GM13977 (cell line): ENCODE measurements at regions not wholly inside any gene's neighbourhood (a gene's known extent, or its start where the extent isn't known, plus 50 kb on each side); places are given as distances from the start of the nearest gene placed in this dataset.

ENCODE experiments used
- DNase-seq: peaks from one replicate; pipeline ENCODE4 v3.0.0; 2012; ENCODE audit warnings: low spot score
- CTCF ChIP-seq: IDR thresholded peaks from 2 replicates; pipeline ENCODE4 v1.5.1; 2012; ENCODE audit warnings: mild to moderate bottlenecking, control low read depth; ENCODE audit not compliant: insufficient read depth; ENCODE audit errors: extremely low read depth, missing control alignments
- in situ Hi-C: fragments of 300-500 bp; cut with MboI; formaldehyde crosslinking; loops from one replicate; pipeline ENCODE4 v1.12.0; 2022; ENCODE audit warnings: low sequenced_read_pairs, low pct_unique_long_range_greater_than_20kb, mixed read lengths, inconsistent platforms; ENCODE audit not compliant: unreplicated experiment

GRCh38 chr20:39233755-39234154 is 271.6 kb downstream of the DHX35 start:
- in situ Hi-C loops, result no loop called here
- no peak for TF ChIP-seq CTCF

GRCh38 chr20:39227416-39227815 is 265.3 kb downstream of the DHX35 start:
- in situ Hi-C loops, result no loop called here
- no peak for TF ChIP-seq CTCF
- DNase-seq, result no peak

More at GRCh38 chr20:39233755-39234154, 271.6 kb downstream of the DHX35 start:
- DNase-seq, result no peak

- in situ Hi-C loops, result no loop called here
- no peak for TF ChIP-seq CTCF
- no peak for DNase-seq
These were observed 263.8 kb downstream of the DHX35 start for GRCh38 chr20:39225978-39226377.

GRCh38 chr20:39225536-39225935 is 263.4 kb downstream of the DHX35 start:
- in situ Hi-C loops, result no loop called here
- TF ChIP-seq CTCF, result no peak

GRCh38 chr20:39222101-39222500 is 260.0 kb downstream of the DHX35 start:
- in situ Hi-C loops, result no loop called here
- no peak for TF ChIP-seq CTCF
- DNase-seq, result no peak

More at GRCh38 chr20:39225536-39225935, 263.4 kb downstream of the DHX35 start:
- DNase-seq, result no peak

- in situ Hi-C loops, result no loop called here
- TF ChIP-seq CTCF, result no peak
- no peak for DNase-seq
These were observed 254.1 kb downstream of the DHX35 start for GRCh38 chr20:39216195-39216594.

GRCh38 chr20:39214828-39215227 is 252.7 kb downstream of the DHX35 start:
- DNase-seq, result no peak
- TF ChIP-seq CTCF, result no peak
- in situ Hi-C loops, result no loop called here
